Activated naive CD4-positive, alpha-beta T cell treated with anti-CD3 and anti-CD28 coated beads, Interleukin-2, amount 50 U/mL, for 72 hours (primary cell): ENCODE measurements at regions not wholly inside any gene's neighbourhood (a gene's known extent, or its start where the extent isn't known, plus 50 kb on each side); places are given as distances from the start of the nearest gene placed in this dataset.

ENCODE experiments used
- ATAC-seq, 2 donors: fragments of 150-1000 bp; cut with Tn5 transposase; 2 replicates each; pipeline ENCODE4 v1.10.0; 2021; ENCODE audit warnings: mild to moderate bottlenecking in 2 of 2, moderate library complexity in 2 of 2
- DNase-seq, 2 donors: peaks; one replicate each; pipeline ENCODE4 v3.0.0; 2021 to 2022; ENCODE audit warnings: low spot score in 2 of 2
- H3K27ac Mint-ChIP-seq, 2 donors: one replicate each; pipeline ENCODE4 v1.8.0; 2022; ENCODE audit warnings: mild to moderate bottlenecking in 2 of 2, mixed read lengths in 2 of 2
- H3K36me3 Mint-ChIP-seq, 2 donors: one replicate each; pipeline ENCODE4 v1.8.0; 2022; ENCODE audit warnings: mixed read lengths in 2 of 2
- H3K9me3 Mint-ChIP-seq, 2 donors: one replicate each; pipeline ENCODE4 v1.8.0; 2022; ENCODE audit warnings: mixed read lengths in 2 of 2

DNA sequence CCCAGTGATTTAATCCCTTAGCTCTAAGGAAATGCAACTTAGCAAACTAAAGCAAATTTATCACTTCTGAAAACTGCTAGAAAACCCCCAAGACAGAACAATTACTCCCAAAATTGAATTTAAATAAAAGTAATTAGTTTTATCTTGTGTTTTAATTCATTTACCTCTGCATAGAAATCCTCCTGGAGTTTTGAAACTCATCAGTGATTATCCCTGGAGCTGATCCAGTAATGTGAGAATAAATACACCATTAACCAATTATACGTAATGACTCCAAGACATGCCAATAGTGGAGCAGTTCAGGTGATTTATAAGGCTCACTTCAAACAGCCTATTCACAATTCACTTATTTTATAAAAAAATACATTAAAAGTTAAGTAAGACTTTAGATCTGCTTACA, 855.3 kb upstream of the FLRT2 start:
- Mint-ChIP-seq H3K27ac (no peak overlapping the region), H3K36me3 (no peaks in the 10 kb centered on the region), H3K9me3 (peaks cover 3 to 7% of the 10 kb centered on the region in 2 donors)
- DNase-seq (no peak), ATAC-seq (no peak)

DNA sequence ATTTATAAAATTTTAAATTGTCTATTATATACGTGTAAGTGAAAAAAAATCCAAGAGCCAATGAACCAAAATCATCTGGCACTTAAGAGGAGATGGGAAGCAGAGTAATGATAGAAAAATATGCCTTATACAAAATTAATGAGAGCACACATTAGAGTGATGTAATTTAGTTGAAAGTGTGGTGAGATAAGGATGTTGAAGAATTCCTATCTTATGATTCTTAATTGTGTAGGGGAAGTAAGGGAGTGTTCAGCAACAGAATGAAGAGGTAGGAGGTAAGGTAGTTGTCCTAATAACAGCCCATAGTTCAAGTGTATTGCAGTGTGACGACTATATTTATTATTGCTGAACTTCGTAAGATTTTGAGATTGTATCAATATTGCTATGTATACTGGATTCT, 843.4 kb upstream of the FLRT2 start:
- no peak overlapping the region for H3K27ac Mint-ChIP-seq
- DNase-seq (no peak), ATAC-seq (no peak)
- H3K9me3 Mint-ChIP-seq: peaks cover 15 to 17% of the 10 kb centered on the region in 2 donors
- H3K36me3 Mint-ChIP-seq: no peaks in the 10 kb centered on the region

GRCh38 chr14:84688297-84689025, 841.5 kb upstream of the FLRT2 start:
- DNase-seq: no peak
- ATAC-seq: no peak
- Mint-ChIP-seq H3K9me3 (peaks cover 10 to 12% of the 10 kb centered on the region in 2 donors), H3K36me3 (no peaks in the 10 kb centered on the region), H3K27ac (no peak overlapping the region)

DNA sequence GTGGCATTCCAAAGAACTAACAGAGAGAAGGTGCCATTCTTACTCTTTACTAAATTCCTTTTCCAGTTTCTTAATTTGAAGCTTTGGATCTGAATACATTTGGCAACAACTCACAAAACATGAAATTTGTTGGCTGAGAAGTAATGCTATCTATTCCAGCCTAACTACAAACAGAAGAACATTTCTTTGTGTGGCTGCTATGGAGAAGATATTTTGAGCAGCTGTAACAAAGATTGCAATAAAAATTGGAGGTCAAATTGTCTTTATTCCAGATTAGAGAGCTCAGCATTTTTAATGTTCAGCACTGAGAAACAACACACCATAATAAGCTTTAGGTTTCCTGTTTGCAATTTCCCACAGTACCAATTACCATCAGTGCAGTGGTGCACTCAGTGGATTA, 835.8 kb upstream of the FLRT2 start:
- Mint-ChIP-seq H3K27ac (no peak overlapping the region), H3K9me3 (peaks cover 9 to 15% of the 10 kb centered on the region in 2 donors), H3K36me3 (no peaks in the 10 kb centered on the region)
- ATAC-seq (no peak), DNase-seq (no peak)

- H3K27ac Mint-ChIP-seq: no peak overlapping the region
- peaks cover 13 to 21% of the 10 kb centered on the region in 2 donors for H3K9me3 Mint-ChIP-seq
- ATAC-seq (no peak), DNase-seq (no peak)
- H3K36me3 Mint-ChIP-seq: no peaks in the 10 kb centered on the region
These were observed 825.3 kb upstream of the FLRT2 start for GRCh38 chr14:84704601-84705000.

DNA sequence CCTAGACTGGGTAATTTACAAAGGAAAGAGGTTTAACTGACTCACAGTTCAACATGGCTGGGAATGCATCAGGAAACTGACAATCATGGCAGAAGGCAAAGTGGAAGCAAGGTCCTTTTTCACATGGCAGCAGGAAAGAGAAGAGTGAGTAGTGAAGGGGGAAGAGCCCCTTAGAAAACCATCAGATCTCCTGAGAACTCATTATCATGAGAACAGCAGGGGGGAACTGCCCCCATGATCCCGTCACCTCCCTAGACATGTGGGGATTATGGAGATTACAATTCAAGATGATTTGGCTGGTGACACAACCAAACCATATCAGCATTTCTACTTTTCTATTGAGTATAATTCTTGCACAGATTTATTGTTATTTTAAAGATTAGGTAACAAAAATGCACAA, 822.1 kb upstream of the FLRT2 start:
- ATAC-seq: no peak
- Mint-ChIP-seq H3K9me3 (peaks cover 23 to 29% of the 10 kb centered on the region in 2 donors), H3K36me3 (no peaks in the 10 kb centered on the region), H3K27ac (no peak overlapping the region)
- DNase-seq: no peak

DNA sequence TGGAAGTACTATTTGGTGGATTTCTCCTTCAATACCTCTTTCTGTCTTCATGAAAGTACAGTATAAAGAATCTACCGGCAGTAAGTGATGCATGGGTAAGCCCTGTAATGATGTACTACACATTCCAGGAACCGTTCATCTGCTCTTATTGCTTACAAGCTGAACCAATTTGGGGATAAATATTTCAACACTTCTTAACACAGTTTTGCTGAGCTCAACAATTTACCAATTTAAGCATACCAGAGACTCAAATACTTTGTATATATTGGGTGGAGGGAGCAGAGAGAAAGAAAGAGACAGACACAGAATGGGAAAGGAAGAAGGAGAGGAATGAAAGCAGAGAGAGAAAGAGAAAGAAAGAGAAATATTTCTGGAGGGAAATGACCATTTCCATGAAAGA, 821.1 kb upstream of the FLRT2 start:
- DNase-seq (no peak), ATAC-seq (no peak)
- Mint-ChIP-seq H3K27ac (no peak overlapping the region), H3K9me3 (peaks cover 23 to 29% of the 10 kb centered on the region in 2 donors), H3K36me3 (no peaks in the 10 kb centered on the region)

DNA sequence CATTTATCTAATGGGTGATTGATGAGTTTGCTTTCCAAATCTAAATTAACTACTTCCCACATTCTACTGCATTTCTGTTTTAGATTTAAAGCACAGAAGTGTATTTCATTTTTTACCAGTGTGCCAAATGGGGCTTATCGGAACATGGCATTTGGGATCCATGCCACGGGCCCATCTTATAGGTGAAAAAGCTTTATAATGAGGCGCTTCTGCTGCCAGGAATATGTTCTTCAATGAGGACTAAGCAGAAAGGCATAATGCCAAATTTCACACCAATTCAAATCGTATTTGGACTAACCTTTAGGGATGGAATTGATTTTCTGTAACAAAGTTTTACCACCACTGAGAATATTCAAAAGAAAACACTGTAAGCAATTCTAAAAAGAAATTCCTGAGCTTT, 803.5 kb upstream of the FLRT2 start:
- ATAC-seq: no peak
- H3K9me3 Mint-ChIP-seq: peaks cover 16 to 20% of the 10 kb centered on the region in 2 donors
- no peak overlapping the region for H3K27ac Mint-ChIP-seq
- H3K36me3 Mint-ChIP-seq: no peaks in the 10 kb centered on the region
- DNase-seq: no peak

DNA sequence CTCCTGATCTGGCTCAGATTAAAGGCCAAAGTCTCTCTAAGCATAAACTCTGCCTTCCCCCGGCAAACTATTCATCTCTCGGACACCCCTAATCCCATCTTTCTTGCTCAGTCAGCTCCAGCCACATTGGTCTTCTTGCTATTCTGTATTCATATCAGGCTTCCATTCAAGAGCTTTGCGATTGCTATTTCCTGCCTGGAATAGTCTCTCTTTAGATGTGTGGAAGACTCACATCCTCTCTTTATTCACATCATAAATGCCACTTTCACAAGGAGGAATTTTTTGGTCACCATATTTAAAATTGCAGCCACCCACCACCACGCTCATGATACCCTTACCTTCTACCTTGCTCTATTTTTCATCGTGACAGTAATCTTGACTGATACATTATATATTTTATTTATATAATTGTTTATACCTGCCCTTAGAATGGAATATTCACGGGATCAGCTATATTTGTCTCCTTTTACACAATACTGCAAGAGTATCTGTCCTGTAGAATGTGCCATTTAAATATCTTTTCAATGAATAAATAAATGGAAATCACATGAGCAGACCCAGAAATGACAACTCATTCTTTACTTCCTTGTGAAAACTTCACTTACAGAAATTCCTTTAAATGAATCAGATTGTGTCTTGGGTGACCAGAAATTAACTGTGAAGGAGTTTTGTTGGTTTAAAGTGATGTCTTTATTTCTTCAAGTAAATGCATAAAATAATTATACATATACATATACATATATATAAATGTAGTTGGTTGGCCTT, 780.6 kb upstream of the FLRT2 start:
- Mint-ChIP-seq H3K27ac (no peak overlapping the region), H3K9me3 (peaks cover 13 to 20% of the 10 kb centered on the region in 2 donors), H3K36me3 (no peaks in the 10 kb centered on the region)
- ATAC-seq (no peak), DNase-seq (no peak)

- Mint-ChIP-seq H3K36me3 (no peaks in the 10 kb centered on the region), H3K9me3 (peaks cover 13 to 20% of the 10 kb centered on the region in 2 donors), H3K27ac (no peak overlapping the region)
- no peak for DNase-seq
- ATAC-seq: no peak
These were observed 779.7 kb upstream of the FLRT2 start for GRCh38 chr14:84750284-84750683.

GRCh38 chr14:84750763-84751554, 779.0 kb upstream of the FLRT2 start:
- Mint-ChIP-seq H3K36me3 (no peaks in the 10 kb centered on the region), H3K27ac (no peak overlapping the region), H3K9me3 (peaks cover 13 to 27% of the 10 kb centered on the region in 2 donors)
- ATAC-seq (no peak), DNase-seq (no peak)

DNA sequence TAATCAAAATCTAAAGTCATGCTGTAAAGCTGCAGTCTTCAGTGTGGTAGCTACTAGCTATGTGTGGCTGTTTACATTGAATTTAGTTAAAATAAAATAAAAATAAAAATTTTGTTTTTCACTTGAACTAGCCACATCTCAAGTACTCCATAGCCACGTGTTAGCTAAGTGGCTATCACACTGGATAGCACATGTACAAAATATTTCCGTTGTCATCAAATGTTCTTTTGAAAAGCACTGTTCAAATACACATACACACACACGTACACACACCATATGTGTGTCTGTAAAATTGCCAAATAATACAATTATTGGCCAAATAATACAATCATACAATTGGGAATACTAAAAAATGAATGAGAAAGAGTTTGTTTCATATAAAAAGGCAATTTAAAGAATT, 778.2 kb upstream of the FLRT2 start:
- H3K27ac Mint-ChIP-seq: no peak overlapping the region
- ATAC-seq (no peak), DNase-seq (no peak)
- peaks cover 13 to 31% of the 10 kb centered on the region in 2 donors for H3K9me3 Mint-ChIP-seq
- H3K36me3 Mint-ChIP-seq: no peaks in the 10 kb centered on the region

GRCh38 chr14:84760489-84761126, 769.3 kb upstream of the FLRT2 start:
- H3K36me3 Mint-ChIP-seq: peaks cover 0 to 11% of the 10 kb centered on the region in 2 donors
- peaks cover 19 to 44% of the 10 kb centered on the region in 2 donors for H3K9me3 Mint-ChIP-seq
- ATAC-seq (no peak), DNase-seq (no peak)
- H3K27ac Mint-ChIP-seq: no peak overlapping the region

GRCh38 chr14:84767434-84767833, 762.5 kb upstream of the FLRT2 start:
- H3K36me3 Mint-ChIP-seq: peaks cover 0 to 11% of the 10 kb centered on the region in 2 donors
- no peak overlapping the region for H3K27ac Mint-ChIP-seq
- ATAC-seq (no peak), DNase-seq (no peak)
- H3K9me3 Mint-ChIP-seq: peaks cover 12 to 21% of the 10 kb centered on the region in 2 donors

DNA sequence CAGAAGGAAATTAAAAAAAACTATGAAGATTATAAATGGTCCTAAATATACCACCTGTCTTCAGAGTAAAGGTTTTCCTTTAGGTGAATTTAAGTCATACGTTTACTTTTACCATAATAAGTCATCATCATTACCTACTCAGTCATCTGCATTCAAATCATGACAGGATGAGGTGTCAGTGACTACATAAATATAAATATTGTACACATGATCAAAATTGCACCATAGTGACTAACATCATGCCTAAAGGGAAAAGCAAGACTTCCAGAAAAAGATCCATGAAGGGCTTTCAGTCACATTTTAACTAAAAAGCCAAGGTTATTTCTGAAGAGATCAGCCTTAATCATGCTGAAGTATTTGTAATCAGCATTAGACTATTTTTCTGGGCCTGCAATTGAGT, 759.9 kb upstream of the FLRT2 start:
- Mint-ChIP-seq H3K36me3 (peaks cover 0 to under 1% of the 10 kb centered on the region in 2 donors), H3K27ac (no peak overlapping the region), H3K9me3 (peaks cover 9 to 12% of the 10 kb centered on the region in 2 donors)
- no peak for DNase-seq
- no peak for ATAC-seq

DNA sequence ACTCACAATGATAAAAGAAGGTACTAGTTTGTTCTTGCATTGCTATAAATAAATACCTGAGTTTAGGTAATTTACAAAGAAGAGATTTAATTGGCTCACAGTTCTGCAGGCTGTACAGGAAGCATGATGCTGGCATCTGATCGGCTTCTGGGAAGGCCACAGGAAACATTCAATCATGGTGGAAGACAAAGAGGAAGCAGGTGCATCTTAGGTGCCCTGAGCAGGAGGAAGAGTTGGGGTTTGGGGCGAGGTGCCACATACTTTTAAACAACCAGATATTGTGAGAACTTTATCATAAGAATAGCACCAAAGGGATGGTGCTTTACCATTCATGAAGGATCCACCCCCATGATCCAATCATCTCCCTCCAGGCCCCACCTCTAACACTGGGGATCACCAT, 752.6 kb upstream of the FLRT2 start:
- Mint-ChIP-seq H3K27ac (no peak overlapping the region), H3K36me3 (no peaks in the 10 kb centered on the region), H3K9me3 (peaks cover 9 to 18% of the 10 kb centered on the region in 2 donors)
- DNase-seq (no peak), ATAC-seq (no peak)

DNA sequence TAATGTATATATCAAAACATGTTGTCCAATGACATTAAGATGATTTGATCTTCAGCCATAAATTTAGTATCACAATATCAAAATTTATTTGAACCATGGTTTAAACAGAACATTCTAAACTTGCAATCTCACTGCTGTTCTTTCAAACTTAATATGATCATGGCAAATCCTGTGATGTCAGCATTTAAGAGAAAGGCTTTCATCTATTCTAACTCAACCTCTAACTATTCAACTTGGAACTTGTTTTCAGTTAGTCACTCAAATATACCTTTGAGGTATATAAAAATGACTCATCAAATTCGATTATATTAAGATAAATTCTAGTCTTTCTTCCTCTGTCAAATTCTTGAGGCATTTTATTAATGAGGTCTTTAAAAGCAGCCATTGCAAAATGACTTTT, 747.0 kb upstream of the FLRT2 start:
- no peak for ATAC-seq
- peaks cover 0 to 5% of the 10 kb centered on the region in 2 donors for H3K36me3 Mint-ChIP-seq
- H3K27ac Mint-ChIP-seq: no peak overlapping the region
- peaks cover 13 to 14% of the 10 kb centered on the region in 2 donors for H3K9me3 Mint-ChIP-seq
- no peak for DNase-seq
